ENCODE measurements at regions not wholly inside any gene's neighbourhood (a gene's known extent, or its start where the extent isn't known, plus 50 kb on each side); places are given as distances from the start of the nearest gene placed in this dataset.

GRCh38 chr5:45800331-45800730 is 104.2 kb upstream of the HCN1 start:
- TF ChIP-seq, protein P1, sequence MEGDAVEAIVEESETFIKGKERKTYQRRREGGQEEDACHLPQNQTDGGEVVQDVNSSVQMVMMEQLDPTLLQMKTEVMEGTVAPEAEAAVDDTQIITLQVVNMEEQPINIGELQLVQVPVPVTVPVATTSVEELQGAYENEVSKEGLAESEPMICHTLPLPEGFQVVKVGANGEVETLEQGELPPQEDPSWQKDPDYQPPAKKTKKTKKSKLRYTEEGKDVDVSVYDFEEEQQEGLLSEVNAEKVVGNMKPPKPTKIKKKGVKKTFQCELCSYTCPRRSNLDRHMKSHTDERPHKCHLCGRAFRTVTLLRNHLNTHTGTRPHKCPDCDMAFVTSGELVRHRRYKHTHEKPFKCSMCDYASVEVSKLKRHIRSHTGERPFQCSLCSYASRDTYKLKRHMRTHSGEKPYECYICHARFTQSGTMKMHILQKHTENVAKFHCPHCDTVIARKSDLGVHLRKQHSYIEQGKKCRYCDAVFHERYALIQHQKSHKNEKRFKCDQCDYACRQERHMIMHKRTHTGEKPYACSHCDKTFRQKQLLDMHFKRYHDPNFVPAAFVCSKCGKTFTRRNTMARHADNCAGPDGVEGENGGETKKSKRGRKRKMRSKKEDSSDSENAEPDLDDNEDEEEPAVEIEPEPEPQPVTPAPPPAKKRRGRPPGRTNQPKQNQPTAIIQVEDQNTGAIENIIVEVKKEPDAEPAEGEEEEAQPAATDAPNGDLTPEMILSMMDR (IDR thresholded peaks at IDR 0.05; ENCODE audit: insufficient read depth, low read length, poor library complexity, severe bottlenecking): no peak
- TF ChIP-seq EZH2phosphoT487 (conservative IDR thresholded peaks at IDR 0.05; ENCODE audit: low read length): no peak
